Esophagus squamous epithelium (tissue), 5 donors: ENCODE measurements at regions not wholly inside any gene's neighbourhood (a gene's known extent, or its start where the extent isn't known, plus 50 kb on each side); places are given as distances from the start of the nearest gene placed in this dataset.

Source experiments
- DNase-seq: peaks from one replicate; lab custom pipeline; 2025; lab: John Stamatoyannopoulos, UW
- H3K27ac ChIP-seq, 4 donors: fragments of 200-600 bp; sonication (generic); one replicate each; pipeline ENCODE4 v1.5.1; 2016 to 2019; ENCODE audit warnings: mild to moderate bottlenecking in 1 of 4
- H3K27me3 ChIP-seq, 4 donors: fragments of 200-600 bp; sonication (generic); 1 replicate in 3 of 4; 2 replicates in 1 of 4; pipeline versions ENCODE4 v1.5.1 to v1.6.0; 2017 to 2021; ENCODE audit warnings: antibody characterized with exemption in 1 of 4
- H3K36me3 ChIP-seq, 3 donors: fragments of 200-600 bp; sonication (generic); one replicate each; pipeline ENCODE4 v1.5.1; 2016 to 2019
- H3K4me1 ChIP-seq, 3 donors: fragments of 200-600 bp; sonication (generic); one replicate each; pipeline ENCODE4 v1.5.1; 2017 to 2019
- H3K4me3 ChIP-seq, 4 donors: fragments of 200-600 bp; sonication (generic); 1 replicate in 3 of 4; 2 replicates in 1 of 4; pipeline ENCODE4 v1.5.1; 2016 to 2019; ENCODE audit warnings: mild to moderate bottlenecking in 2 of 4, moderate library complexity in 1 of 4
- H3K9me3 ChIP-seq, 3 donors: fragments of 200-600 bp; sonication (generic); one replicate each; pipeline ENCODE4 v1.5.1; 2016 to 2019
- CTCF ChIP-seq, 6 experiments: fragments of 450-650 bp in 4 of 6; fragments of 200-600 bp in 2 of 6; sonication (generic) in 2 of 6; IDR thresholded peaks; one replicate each; pipeline ENCODE4 v1.5.1; 2016 to 2019; ENCODE audit warnings: antibody characterized with exemption in 6 of 6, mild to moderate bottlenecking in 4 of 6, moderate library complexity in 4 of 6
- POLR2A ChIP-seq, 4 donors: fragments of 450-650 bp; IDR thresholded peaks; one replicate each; pipeline ENCODE4 v1.6.1; 2017; ENCODE audit warnings: antibody characterized with exemption in 4 of 4, mild to moderate bottlenecking in 4 of 4, moderate library complexity in 3 of 4
- WGBS, 2 donors: methylation state at CpG; one replicate each; pipeline ENCODE4 v1.1.5; 2018; 5-methylcytosine and 5-hydroxymethylcytosine counted together
- intact Hi-C: fragments of 100-400 bp; cut with DNase I; formaldehyde crosslinking; loops from one replicate; pipeline ENCODE4 v1.15.0; 2022
- donor health status: DM: yes; HTN: yes; CAD: no.

DNA sequence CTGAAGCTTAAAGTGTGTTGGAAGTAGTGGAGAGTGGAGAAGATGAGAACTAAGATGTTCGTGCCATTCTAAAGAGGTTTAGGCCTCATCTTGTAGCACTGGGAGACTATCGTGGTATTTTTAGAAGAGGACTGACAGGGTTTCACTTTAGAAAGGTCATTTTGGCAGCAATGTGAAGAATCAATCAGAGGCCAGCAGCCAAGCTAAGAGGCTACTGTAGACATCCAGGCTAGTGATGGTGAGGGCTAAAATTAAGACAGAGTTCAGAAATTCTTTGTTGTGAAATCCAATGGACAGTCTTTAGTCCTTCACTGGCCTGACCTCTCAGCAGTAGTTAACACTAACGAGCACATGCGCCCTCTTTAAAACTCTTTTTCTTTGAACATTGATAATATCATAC lies 288.2 kb downstream of the TBL1XR1 start:
- H3K27ac ChIP-seq: no peak overlapping the region
- WGBS, 2 donors: 86 to 88% methylated on average over 4 of the region's 4 CpGs
- TF ChIP-seq CTCF (IDR thresholded peaks at IDR 0.05) (no peak), POLR2A (IDR thresholded peaks at IDR 0.05) (no peak)
- H3K9me3 ChIP-seq: no peaks in the 10 kb centered on the region
- peaks cover 7 to 30% (median 8%) of the 10 kb centered on the region in 3 donors for H3K4me1 ChIP-seq
- no peak overlapping the region for H3K4me3 ChIP-seq
- H3K36me3 ChIP-seq: no peaks in the 10 kb centered on the region
- intact Hi-C loops: no loop called here
- no peaks in the 10 kb centered on the region for H3K27me3 ChIP-seq
- no peak for DNase-seq

DNA sequence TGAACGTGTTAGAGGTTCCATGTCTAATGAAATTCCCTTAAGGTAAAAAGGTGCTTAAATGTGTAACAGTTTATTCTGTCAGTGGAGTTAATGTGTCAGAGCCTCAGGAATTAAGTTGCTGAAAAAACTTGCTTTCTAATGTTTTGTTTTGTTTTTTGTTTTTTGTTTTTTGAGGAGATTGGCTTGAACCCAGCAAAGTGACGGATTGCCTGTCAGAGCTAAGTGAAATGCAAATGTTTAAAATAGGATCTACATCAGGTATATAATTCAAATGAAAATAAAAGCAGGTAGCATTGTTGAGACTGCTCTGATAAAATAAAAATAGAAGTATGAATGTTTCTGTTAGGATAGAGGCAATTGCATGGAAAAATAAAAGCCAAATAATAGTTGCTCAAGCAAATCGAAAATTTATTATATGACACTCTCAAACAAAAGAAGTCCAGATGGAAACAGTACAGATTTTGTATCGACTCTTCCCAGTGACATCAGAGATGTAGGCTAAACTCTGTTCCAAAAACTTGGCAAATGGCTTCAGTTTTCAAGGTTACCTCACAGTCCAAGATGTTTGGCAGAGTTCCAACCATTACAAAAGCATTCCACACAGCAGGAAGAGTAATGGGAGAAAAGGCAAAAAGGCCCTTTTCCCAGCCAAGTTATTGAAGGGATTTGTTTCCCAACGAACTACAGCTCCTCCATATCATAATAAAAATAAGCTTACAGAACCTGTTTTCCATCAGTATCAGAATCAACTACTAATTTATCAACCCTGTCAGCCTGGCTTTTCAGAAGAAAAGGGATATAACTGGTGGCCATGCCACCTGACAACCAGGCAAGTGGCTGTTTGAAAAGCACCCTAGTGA lies 291.0 kb downstream of the TBL1XR1 start:
- H3K36me3 ChIP-seq: no peaks in the 10 kb centered on the region
- no peak for DNase-seq
- H3K27ac ChIP-seq: peak overlapping the region in 1 of 4 donors; percentile 7
- peaks cover 7 to 30% (median 8%) of the 10 kb centered on the region in 3 donors for H3K4me1 ChIP-seq
- intact Hi-C loops: no loop called here
- 22 to 24% methylated on average over 5 of the region's 5 CpGs for WGBS, 2 donors
- no peak for TF ChIP-seq CTCF (IDR thresholded peaks at IDR 0.05)
- no peak for TF ChIP-seq POLR2A (IDR thresholded peaks at IDR 0.05)
- no peak overlapping the region for H3K4me3 ChIP-seq
- no peaks in the 10 kb centered on the region for H3K9me3 ChIP-seq
- no peaks in the 10 kb centered on the region for H3K27me3 ChIP-seq

- TF ChIP-seq CTCF (IDR thresholded peaks at IDR 0.05) (no peak), POLR2A (IDR thresholded peaks at IDR 0.05) (no peak)
- no peaks in the 10 kb centered on the region for H3K27me3 ChIP-seq
- WGBS, 2 donors: 3 to 19% methylated on average over 1 of the region's 1 CpG
- no peak overlapping the region for H3K4me3 ChIP-seq
- H3K27ac ChIP-seq: peak overlapping the region in 1 of 4 donors; percentile 55
- intact Hi-C loops: no loop called here
- no peak for DNase-seq
- no peaks in the 10 kb centered on the region for H3K36me3 ChIP-seq
- no peaks in the 10 kb centered on the region for H3K9me3 ChIP-seq
- peaks cover 7 to 30% (median 8%) of the 10 kb centered on the region in 3 donors for H3K4me1 ChIP-seq
These were observed 292.0 kb downstream of the TBL1XR1 start for GRCh38 chr3:176905331-176905730.

GRCh38 chr3:176904506-176904905 lies 292.8 kb downstream of the TBL1XR1 start:
- Histone ChIP-seq H3K4me3 (no peak overlapping the region), H3K9me3 (no peaks in the 10 kb centered on the region), H3K36me3 (no peaks in the 10 kb centered on the region), H3K4me1 (peaks cover 7 to 30% (median 8%) of the 10 kb centered on the region in 3 donors), H3K27ac (no peak overlapping the region), H3K27me3 (peaks cover 0 to under 1% (median 0%) of the 10 kb centered on the region in 4 donors)
- no peak for TF ChIP-seq POLR2A (IDR thresholded peaks at IDR 0.05)
- no peak for TF ChIP-seq CTCF (IDR thresholded peaks at IDR 0.05)
- no peak for DNase-seq
- intact Hi-C loops: no loop called here
- 46 to 75% methylated on average over 4 of the region's 4 CpGs for WGBS, 2 donors

DNA sequence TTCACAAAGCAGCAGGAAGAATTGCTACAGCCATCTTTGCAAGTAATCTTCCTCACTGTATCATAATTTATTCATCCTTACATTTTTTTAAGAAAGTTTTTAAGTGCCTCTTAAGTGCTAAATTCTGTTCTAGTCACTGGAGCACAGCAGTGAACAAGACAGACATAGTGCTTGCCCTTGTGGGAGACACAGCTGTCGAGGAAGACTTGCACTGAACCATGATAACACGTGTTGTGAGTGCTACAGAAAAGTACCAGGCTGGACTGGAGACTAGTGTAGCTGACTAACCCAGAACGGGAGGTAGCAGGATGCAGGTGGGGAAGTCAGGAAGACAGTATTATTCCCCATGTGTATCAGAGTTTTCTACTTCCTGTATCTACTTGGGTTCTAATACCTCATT lies 300.6 kb downstream of the TBL1XR1 start:
- no peaks in the 10 kb centered on the region for H3K4me1 ChIP-seq
- H3K27me3 ChIP-seq: peaks cover 0 to 4% (median 0%) of the 10 kb centered on the region in 4 donors
- DNase-seq: no peak
- no peak overlapping the region for H3K27ac ChIP-seq
- no peak overlapping the region for H3K4me3 ChIP-seq
- 62 to 77% methylated on average over 3 of the region's 3 CpGs for WGBS, 2 donors
- TF ChIP-seq CTCF (IDR thresholded peaks at IDR 0.05): no peak
- no peak for TF ChIP-seq POLR2A (IDR thresholded peaks at IDR 0.05)
- no peaks in the 10 kb centered on the region for H3K36me3 ChIP-seq
- H3K9me3 ChIP-seq: no peaks in the 10 kb centered on the region
- intact Hi-C loops: no loop called here
